ENCODE measurements at regions not wholly inside any gene's neighbourhood (a gene's known extent, or its start where the extent isn't known, plus 50 kb on each side); places are given as distances from the start of the nearest gene placed in this dataset.

DNA sequence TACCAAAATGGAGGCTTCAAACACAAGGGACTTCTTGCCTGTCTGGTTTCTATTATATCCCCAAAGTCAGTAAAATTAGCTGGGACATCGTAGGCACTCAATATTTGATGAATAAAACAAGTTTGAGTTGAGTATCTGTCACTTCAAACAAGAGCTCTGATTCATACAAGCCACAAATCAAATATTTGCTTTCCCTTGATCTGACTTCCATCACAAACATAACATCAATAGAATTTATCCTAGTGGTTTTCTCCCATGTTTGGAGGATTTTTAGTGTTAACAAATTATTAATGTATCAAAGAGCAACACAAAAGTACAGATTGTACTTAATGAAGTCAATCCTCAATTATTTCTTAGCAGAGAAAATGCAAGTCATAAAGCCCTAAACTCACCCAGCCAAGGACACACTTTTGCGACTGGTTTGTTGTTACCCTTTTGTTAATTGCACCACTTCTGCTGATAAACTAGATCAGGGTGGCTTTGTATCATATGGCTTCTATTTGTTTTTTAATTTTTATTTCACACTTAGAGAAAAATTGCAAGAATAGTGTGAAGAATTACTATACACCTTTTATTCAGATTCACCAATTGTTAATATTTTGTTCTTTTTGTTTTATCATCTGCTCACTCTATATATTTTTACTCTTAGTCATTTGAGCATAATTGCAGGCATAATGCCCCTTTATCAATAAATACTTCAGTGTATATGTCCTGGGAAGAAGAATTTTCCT is 117.4 kb upstream of the PRDM1 start:
- H3K36me3 ChIP-seq (replicated peaks in 1 of 2; ENCODE audit: control insufficient read depth in 1 of 2, insufficient read depth in 2 of 2, low read length in 2 of 2): no peaks in the 10 kb centered on the region
- no peak overlapping the region for H2AFZ ChIP-seq (ENCODE audit: insufficient read depth, low read depth, low read length, poor library complexity, severe bottlenecking)
- no peak overlapping the region for H3K27ac ChIP-seq (ENCODE audit: low read depth in 1 of 2, low read length in 2 of 2)
- H3K9ac ChIP-seq (ENCODE audit: insufficient read depth, low read length, poor library complexity, severe bottlenecking): no peak overlapping the region
- Mint-ChIP-seq H3K4me1 (peaks cover 4% of the 10 kb centered on the region), H3K36me3 (peaks cover 0 to 3% of the 10 kb centered on the region in 2 donors), H3K27ac (no peak overlapping the region), H3K9me3 (peaks cover 18 to 38% (median 28%) of the 10 kb centered on the region in 7 donors), H3K4me3 (no peak overlapping the region), H3K27me3 (ENCODE audit: low read depth in 3 of 3) (no peaks in the 10 kb centered on the region)
- intact Hi-C loops (cut with micrococcal nuclease): no loop called here
- TF ChIP-seq, protein P1, sequence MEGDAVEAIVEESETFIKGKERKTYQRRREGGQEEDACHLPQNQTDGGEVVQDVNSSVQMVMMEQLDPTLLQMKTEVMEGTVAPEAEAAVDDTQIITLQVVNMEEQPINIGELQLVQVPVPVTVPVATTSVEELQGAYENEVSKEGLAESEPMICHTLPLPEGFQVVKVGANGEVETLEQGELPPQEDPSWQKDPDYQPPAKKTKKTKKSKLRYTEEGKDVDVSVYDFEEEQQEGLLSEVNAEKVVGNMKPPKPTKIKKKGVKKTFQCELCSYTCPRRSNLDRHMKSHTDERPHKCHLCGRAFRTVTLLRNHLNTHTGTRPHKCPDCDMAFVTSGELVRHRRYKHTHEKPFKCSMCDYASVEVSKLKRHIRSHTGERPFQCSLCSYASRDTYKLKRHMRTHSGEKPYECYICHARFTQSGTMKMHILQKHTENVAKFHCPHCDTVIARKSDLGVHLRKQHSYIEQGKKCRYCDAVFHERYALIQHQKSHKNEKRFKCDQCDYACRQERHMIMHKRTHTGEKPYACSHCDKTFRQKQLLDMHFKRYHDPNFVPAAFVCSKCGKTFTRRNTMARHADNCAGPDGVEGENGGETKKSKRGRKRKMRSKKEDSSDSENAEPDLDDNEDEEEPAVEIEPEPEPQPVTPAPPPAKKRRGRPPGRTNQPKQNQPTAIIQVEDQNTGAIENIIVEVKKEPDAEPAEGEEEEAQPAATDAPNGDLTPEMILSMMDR (IDR thresholded peaks at IDR 0.05): no peak
- no CpG with 5 or more reads among the region's 2 CpGs for WGBS (ENCODE audit: insufficient coverage)
- H3K9me3 ChIP-seq (replicated peaks in 1 of 2; ENCODE audit: control insufficient read depth in 1 of 2, insufficient read depth in 1 of 2, low read length in 2 of 2): peaks cover 4 to 18% of the 10 kb centered on the region in 2 donors
- H3K79me2 ChIP-seq (ENCODE audit: insufficient read depth, low read length): no peaks in the 10 kb centered on the region
- H3K27me3 ChIP-seq (ENCODE audit: control insufficient read depth in 2 of 2, insufficient read depth in 2 of 2, low read length in 2 of 2): no peaks in the 10 kb centered on the region
- H4K20me1 ChIP-seq (ENCODE audit: insufficient read depth, low read length): no peaks in the 10 kb centered on the region
- no peak for DNase-seq
- no peak overlapping the region for H3K4me3 ChIP-seq (replicated peaks in 1 of 3; ENCODE audit: low read depth in 2 of 3, low read length in 3 of 3)
- H3K4me1 ChIP-seq (ENCODE audit: control insufficient read depth in 1 of 2, insufficient read depth in 2 of 2, low read length in 2 of 2): no peaks in the 10 kb centered on the region
- no peak overlapping the region for H3K4me2 ChIP-seq (replicated peaks; ENCODE audit: extremely low read depth, low read length, poor library complexity, severe bottlenecking)

DNA sequence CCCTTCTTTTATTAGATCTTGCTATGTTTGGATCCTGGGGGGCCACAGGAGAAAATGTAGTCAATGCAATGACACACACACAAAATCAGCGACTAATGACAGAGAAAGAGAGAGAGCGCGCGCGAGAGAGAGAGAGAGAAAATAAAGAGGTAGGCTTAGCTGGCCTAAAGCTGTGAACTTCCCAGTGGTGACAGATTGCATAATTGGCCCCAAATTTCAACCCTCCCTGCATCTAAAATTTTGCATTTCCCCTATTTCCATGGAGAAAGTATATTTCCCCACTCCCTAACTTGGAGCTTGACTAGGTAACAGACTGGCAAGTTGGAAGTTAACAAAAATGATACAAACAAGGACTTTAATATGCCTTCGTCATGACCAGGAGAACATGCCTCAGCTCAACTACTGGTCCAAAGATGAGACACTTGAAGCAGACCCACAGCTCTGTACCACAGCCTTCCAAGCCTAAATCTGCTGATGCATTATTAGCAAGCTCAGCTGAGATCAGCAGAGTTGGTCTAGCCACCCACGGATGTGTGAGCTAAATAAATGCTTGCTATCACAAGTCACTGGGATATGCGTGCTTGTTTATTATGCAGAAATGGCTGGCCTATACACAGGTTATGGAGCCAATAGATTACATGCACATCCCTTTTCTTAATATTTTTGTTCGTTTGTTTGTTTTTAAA is 118.1 kb upstream of the PRDM1 start:
- peaks cover 4% of the 10 kb centered on the region for H3K4me1 Mint-ChIP-seq
- no peak overlapping the region for H3K4me2 ChIP-seq (replicated peaks; ENCODE audit: extremely low read depth, low read length, poor library complexity, severe bottlenecking)
- H2AFZ ChIP-seq (ENCODE audit: insufficient read depth, low read depth, low read length, poor library complexity, severe bottlenecking): no peak overlapping the region
- no peaks in the 10 kb centered on the region for H4K20me1 ChIP-seq (ENCODE audit: insufficient read depth, low read length)
- no peak overlapping the region for H3K9ac ChIP-seq (ENCODE audit: insufficient read depth, low read length, poor library complexity, severe bottlenecking)
- H3K27ac Mint-ChIP-seq: peak overlapping the region in 1 of 7 donors; percentile 5
- H3K9me3 Mint-ChIP-seq: peaks cover 11 to 31% (median 23%) of the 10 kb centered on the region in 7 donors
- TF ChIP-seq, protein P1 (IDR thresholded peaks at IDR 0.05): no peak
- no peak for DNase-seq
- H3K9me3 ChIP-seq (replicated peaks in 1 of 2; ENCODE audit: control insufficient read depth in 1 of 2, insufficient read depth in 1 of 2, low read length in 2 of 2): peaks cover 3 to 15% of the 10 kb centered on the region in 2 donors
- WGBS (ENCODE audit: insufficient coverage): 100% methylated on average over 3 of the region's 9 CpGs
- H3K4me3 Mint-ChIP-seq: no peak overlapping the region
- no peaks in the 10 kb centered on the region for H3K27me3 Mint-ChIP-seq (ENCODE audit: low read depth in 3 of 3)
- H3K27me3 ChIP-seq (ENCODE audit: control insufficient read depth in 2 of 2, insufficient read depth in 2 of 2, low read length in 2 of 2): no peaks in the 10 kb centered on the region
- no peaks in the 10 kb centered on the region for H3K36me3 ChIP-seq (replicated peaks in 1 of 2; ENCODE audit: control insufficient read depth in 1 of 2, insufficient read depth in 2 of 2, low read length in 2 of 2)
- no peak overlapping the region for H3K4me3 ChIP-seq (replicated peaks in 1 of 3; ENCODE audit: low read depth in 2 of 3, low read length in 3 of 3)
- peaks cover 0 to 3% of the 10 kb centered on the region in 2 donors for H3K36me3 Mint-ChIP-seq
- no peaks in the 10 kb centered on the region for H3K79me2 ChIP-seq (ENCODE audit: insufficient read depth, low read length)
- no peak overlapping the region for H3K27ac ChIP-seq (ENCODE audit: low read depth in 1 of 2, low read length in 2 of 2)
- intact Hi-C loops (cut with micrococcal nuclease): no loop called here
- no peaks in the 10 kb centered on the region for H3K4me1 ChIP-seq (ENCODE audit: control insufficient read depth in 1 of 2, insufficient read depth in 2 of 2, low read length in 2 of 2)
